ENCODE measurements at regions not wholly inside any gene's neighbourhood (a gene's known extent, or its start where the extent isn't known, plus 50 kb on each side); places are given as distances from the start of the nearest gene placed in this dataset.

- no peak for TF ChIP-seq CTCF (conservative IDR thresholded peaks at IDR 0.05)
- no peak for TF ChIP-seq EZH2 (IDR thresholded peaks at IDR 0.05; ENCODE audit: low read depth)
These were observed 562.2 kb upstream of the PTBP2 start for GRCh38 chr1:96159379-96159778.

Data from PC-9 (cell line).